C4-2B (cell line): ENCODE measurements at regions not wholly inside any gene's neighbourhood (a gene's known extent, or its start where the extent isn't known, plus 50 kb on each side); places are given as distances from the start of the nearest gene placed in this dataset.

Experiments
- CTCF ChIP-seq: fragments of 450-650 bp; conservative IDR thresholded peaks from 2 replicates; pipeline ENCODE4 v1.5.1; 2017; ENCODE audit warnings: mild to moderate bottlenecking
- ZFX ChIP-seq: fragments of 450-650 bp; IDR thresholded peaks from 2 replicates; pipeline ENCODE4 v1.6.1; 2017

DNA sequence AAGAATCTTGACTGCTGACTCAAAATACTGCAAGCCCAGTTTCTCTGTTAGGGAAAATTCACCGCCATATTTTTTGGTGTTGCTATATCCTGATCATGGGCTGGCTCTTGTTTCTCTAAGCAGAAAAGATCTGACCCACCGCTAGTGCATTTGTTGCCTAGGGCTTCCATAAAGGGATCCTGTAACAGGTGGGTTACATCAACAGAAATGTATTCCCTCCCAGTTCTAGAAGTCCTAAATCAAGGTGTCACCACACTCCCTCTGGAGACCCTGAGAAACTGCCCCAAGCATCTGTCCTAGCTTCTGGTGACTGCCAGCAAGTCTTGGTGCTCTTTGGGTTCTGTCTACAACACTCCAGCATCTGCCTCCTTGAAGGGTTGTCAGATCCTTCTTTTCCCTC is 99.7 kb downstream of the MAF start:
- TF ChIP-seq CTCF (no peak), ZFX (no peak)
